SK-N-MC (cell line): ENCODE measurements at regions not wholly inside any gene's neighbourhood (a gene's known extent, or its start where the extent isn't known, plus 50 kb on each side); places are given as distances from the start of the nearest gene placed in this dataset.

Source experiments
- EZH2 ChIP-seq: fragments of 200-600 bp; sonication (generic); IDR thresholded peaks from one replicate; pipeline ENCODE4 v1.6.1; 2017; ENCODE audit warnings: antibody characterized with exemption
- FOXP2 ChIP-seq: optimal IDR thresholded peaks from 2 replicates; pipeline ENCODE3; 2011; ENCODE audit warnings: mild to moderate bottlenecking, moderate library complexity; ENCODE audit not compliant: insufficient read depth; ENCODE audit errors: extremely low read length, control extremely low read depth
- POLR2AphosphoS5 ChIP-seq: IDR thresholded peaks from 2 replicates; pipeline ENCODE4 v1.6.1; 2012; ENCODE audit warnings: mild to moderate bottlenecking, low read depth, low read length, borderline replicate concordance

GRCh38 chr9:2473681-2474080, 147.9 kb upstream of the VLDLR start:
- TF ChIP-seq POLR2AphosphoS5 = no peak
- TF ChIP-seq EZH2 = no peak
- TF ChIP-seq FOXP2 = no peak
